Mononuclear cell (primary cell): ENCODE measurements at regions not wholly inside any gene's neighbourhood (a gene's known extent, or its start where the extent isn't known, plus 50 kb on each side); places are given as distances from the start of the nearest gene placed in this dataset.
"Not testable (repeated sequence)": the region's sequence is repeated elsewhere in the genome, so short reads cannot be mapped to it uniquely, and the experiment has no call there.

Source experiments
- H3K27me3 ChIP-seq: 2 replicates; pipeline ENCODE4 v1.6.0; 2011; ENCODE audit warnings: low read length, control low read depth; ENCODE audit not compliant: insufficient read depth
- H3K4me1 ChIP-seq: 2 replicates; pipeline ENCODE4 v1.5.1; 2011; ENCODE audit warnings: mild to moderate bottlenecking, low read length, control low read depth; ENCODE audit not compliant: insufficient read depth
- H3K4me3 ChIP-seq: 2 replicates; pipeline ENCODE4 v1.5.1; 2011; ENCODE audit warnings: mild to moderate bottlenecking, low read length, moderate library complexity
- H3K9me3 ChIP-seq: 2 replicates; pipeline ENCODE4 v1.5.1; 2011; ENCODE audit warnings: low read depth, mild to moderate bottlenecking, control low read depth, low read length

GRCh38 chr6:43886067-43886461 lies 116.1 kb downstream of the VEGFA start:
- no peaks in the 10 kb centered on the region for H3K27me3 ChIP-seq
- no peaks in the 10 kb centered on the region for H3K9me3 ChIP-seq
- peaks cover 20% of the 10 kb centered on the region for H3K4me1 ChIP-seq
- no peak overlapping the region for H3K4me3 ChIP-seq

DNA sequence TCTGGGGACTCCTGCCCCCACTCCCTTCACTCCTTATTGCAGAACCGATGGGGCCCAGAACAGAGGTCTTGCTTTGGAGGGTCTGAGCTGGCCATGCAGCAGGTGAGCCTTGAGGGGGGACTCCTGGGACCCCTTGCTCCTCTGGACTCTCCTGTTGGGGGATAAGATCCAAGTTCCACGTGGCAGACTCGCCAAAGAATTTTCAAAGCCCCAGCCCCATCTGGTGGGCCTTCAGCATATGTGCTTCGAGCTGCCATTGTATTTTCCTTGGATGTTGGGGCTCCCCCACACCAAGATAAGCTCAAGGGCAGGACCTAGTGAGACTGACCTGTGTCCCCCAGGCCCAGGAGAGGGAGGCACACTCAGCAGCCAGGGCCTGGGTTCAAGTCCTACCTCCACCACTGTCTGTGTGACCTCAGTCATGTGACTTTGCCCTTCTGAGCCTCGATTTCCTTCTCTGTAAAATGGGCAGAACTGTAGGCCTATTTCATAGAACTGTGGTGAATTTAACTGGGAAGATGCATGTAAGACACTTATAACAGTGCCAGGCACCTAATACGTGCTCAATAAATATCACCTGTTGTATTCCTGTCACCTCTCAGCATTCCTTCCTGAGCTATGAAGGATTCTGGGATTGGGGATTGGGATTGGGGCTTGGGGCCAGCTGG lies 115.5 kb downstream of the VEGFA start:
- H3K9me3 ChIP-seq = no peaks in the 10 kb centered on the region
- H3K27me3 ChIP-seq = no peaks in the 10 kb centered on the region
- H3K4me3 ChIP-seq = no peak overlapping the region
- peaks cover 20% of the 10 kb centered on the region for H3K4me1 ChIP-seq

GRCh38 chr6:43884652-43885022 lies 114.6 kb downstream of the VEGFA start:
- Histone ChIP-seq H3K9me3 (no peaks in the 10 kb centered on the region), H3K27me3 (no peaks in the 10 kb centered on the region), H3K4me3 (no peak overlapping the region), H3K4me1 (peaks cover 20% of the 10 kb centered on the region)

GRCh38 chr6:43883847-43884651 lies 114.0 kb downstream of the VEGFA start:
- peaks cover 20% of the 10 kb centered on the region for H3K4me1 ChIP-seq
- no peak overlapping the region for H3K4me3 ChIP-seq
- no peaks in the 10 kb centered on the region for H3K27me3 ChIP-seq
- H3K9me3 ChIP-seq = no peaks in the 10 kb centered on the region

DNA sequence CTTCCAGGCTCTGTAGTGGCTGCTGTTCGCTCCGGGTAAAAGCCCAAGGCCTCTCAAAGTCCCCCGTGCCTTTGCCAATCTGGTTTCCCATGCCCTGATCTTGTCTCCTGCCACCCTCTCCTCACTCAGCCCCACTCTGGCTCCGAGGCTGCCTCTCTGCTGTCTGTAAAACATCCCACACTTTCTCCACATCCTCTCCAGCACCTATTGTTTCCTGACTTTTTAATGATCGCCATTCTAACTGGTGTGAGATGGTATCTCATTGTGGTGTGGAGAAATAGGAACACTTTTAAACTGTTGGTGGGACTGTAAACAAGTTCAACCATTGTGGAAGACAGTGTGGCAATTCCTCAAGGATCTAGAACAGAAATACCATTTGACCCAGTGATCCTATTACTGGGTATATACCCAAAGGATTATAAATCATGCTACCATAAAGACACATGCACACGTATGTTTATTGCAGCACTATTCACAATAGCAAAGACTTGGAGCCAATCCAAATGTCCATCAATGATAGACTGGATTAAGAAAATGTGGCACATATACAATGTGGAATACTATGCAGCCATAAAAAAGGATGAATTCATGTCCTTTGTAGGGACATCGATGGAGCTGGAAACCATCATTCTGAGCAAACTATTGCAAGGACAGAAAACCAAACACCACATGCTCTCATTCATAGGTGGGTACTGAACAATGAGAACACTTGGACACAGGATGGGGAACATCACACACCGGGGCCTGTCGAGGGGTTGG lies 112.9 kb downstream of the VEGFA start:
- peaks cover 20% of the 10 kb centered on the region for H3K4me1 ChIP-seq
- not testable (repeated sequence) for H3K4me3 ChIP-seq

GRCh38 chr6:43880236-43881137 lies 110.5 kb downstream of the VEGFA start:
- Histone ChIP-seq H3K9me3 (no peaks in the 10 kb centered on the region), H3K4me1 (peaks cover 20% of the 10 kb centered on the region), H3K4me3 (no peak overlapping the region), H3K27me3 (no peaks in the 10 kb centered on the region)

More for the DNA sequence above, 112.9 kb downstream of the VEGFA start:
- H3K27me3 ChIP-seq, H3K9me3 ChIP-seq: not testable (repeated sequence)

DNA sequence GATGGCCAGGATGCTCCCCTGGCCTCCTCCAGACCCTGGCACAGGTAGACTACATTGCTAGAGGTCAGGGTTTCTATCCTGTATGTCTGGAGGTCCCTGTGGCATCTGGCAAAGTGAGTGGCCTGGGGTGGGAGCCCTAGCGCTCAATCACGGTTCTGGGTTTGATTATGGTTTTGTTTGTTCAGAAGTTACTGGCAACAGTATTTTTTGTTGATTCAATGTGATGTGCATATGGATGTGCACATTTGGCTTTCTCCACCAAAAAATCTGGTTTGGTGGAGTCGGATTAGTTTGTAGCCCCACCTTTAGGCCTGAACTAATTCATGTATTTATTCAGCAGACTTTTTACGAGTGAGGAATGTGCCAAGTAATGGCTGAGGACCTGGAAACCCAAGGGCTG lies 109.7 kb downstream of the VEGFA start:
- H3K9me3 ChIP-seq = no peaks in the 10 kb centered on the region
- peaks cover 14% of the 10 kb centered on the region for H3K4me1 ChIP-seq
- H3K4me3 ChIP-seq = no peak overlapping the region
- no peaks in the 10 kb centered on the region for H3K27me3 ChIP-seq

DNA sequence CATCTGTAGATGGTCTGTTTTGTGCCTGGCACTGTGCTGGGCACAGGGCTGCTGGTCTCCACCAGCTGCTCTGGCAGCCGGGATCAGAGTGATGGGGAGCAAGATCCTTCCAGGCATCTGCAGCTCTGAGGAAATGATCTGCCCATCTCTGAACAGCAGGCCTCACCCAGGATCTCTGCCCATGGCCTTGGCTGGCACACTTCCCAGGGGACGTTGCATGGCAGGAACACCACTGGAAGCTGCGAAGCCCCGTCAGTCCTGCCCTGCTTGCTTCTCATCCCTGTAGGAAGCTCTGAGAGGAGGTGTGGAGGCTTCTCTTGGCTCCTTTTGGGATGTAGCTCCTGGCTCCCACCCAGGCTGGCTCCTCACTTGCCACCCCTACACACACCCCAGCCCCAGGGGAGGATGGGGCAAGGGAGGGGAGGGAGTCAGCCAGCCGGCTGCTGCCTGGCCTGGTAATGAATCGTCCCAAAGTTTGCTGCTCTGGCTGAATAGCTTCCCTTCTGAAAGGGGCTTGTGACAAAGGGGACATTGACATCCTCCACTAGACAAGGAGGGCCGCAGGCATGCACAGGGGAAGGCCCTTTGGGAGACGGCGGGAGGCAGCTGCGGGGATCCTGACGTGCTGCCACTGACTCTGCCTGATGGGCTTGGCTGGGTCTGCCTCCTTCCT lies 108.9 kb downstream of the VEGFA start:
- Histone ChIP-seq H3K4me3 (no peak overlapping the region), H3K9me3 (no peaks in the 10 kb centered on the region), H3K4me1 (peaks cover 7% of the 10 kb centered on the region), H3K27me3 (no peaks in the 10 kb centered on the region)

- no peaks in the 10 kb centered on the region for H3K4me1 ChIP-seq
- H3K9me3 ChIP-seq = no peaks in the 10 kb centered on the region
- H3K4me3 ChIP-seq = no peak overlapping the region
- H3K27me3 ChIP-seq = no peaks in the 10 kb centered on the region
Observed at GRCh38 chr6:43878127-43878634, 108.2 kb downstream of the VEGFA start.

- H3K9me3 ChIP-seq = no peaks in the 10 kb centered on the region
- no peaks in the 10 kb centered on the region for H3K4me1 ChIP-seq
Observed at GRCh38 chr6:43877463-43878126, 107.6 kb downstream of the VEGFA start.

DNA sequence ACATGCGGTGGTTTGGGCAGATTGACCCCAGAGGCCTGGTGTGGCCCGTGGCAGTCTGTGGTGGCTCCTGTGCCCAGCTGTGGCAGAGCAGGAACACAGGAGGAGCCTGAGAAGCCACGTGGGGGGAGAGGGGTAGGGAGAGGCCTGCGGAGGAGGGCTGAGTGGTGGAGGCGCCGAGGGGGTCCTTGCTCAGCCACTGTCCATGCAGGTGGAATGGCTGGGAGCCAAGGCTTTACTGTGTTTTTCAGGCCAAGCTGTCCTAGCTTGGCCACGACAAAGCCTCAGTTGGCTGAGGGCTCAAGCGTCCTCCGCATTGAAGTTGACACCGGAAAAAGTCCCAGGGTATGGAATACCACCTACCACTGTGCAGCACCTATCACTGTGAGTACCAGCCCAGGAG lies 107.0 kb downstream of the VEGFA start:
- Histone ChIP-seq H3K4me1 (no peaks in the 10 kb centered on the region), H3K9me3 (no peaks in the 10 kb centered on the region), H3K27me3 (no peaks in the 10 kb centered on the region), H3K4me3 (no peak overlapping the region)

More at GRCh38 chr6:43877463-43878126, 107.6 kb downstream of the VEGFA start:
- Histone ChIP-seq H3K27me3 (no peaks in the 10 kb centered on the region), H3K4me3 (no peak overlapping the region)

GRCh38 chr6:43876602-43877001 lies 106.6 kb downstream of the VEGFA start:
- no peaks in the 10 kb centered on the region for H3K4me1 ChIP-seq
- H3K4me3 ChIP-seq = no peak overlapping the region
- H3K9me3 ChIP-seq = no peaks in the 10 kb centered on the region
- no peaks in the 10 kb centered on the region for H3K27me3 ChIP-seq

DNA sequence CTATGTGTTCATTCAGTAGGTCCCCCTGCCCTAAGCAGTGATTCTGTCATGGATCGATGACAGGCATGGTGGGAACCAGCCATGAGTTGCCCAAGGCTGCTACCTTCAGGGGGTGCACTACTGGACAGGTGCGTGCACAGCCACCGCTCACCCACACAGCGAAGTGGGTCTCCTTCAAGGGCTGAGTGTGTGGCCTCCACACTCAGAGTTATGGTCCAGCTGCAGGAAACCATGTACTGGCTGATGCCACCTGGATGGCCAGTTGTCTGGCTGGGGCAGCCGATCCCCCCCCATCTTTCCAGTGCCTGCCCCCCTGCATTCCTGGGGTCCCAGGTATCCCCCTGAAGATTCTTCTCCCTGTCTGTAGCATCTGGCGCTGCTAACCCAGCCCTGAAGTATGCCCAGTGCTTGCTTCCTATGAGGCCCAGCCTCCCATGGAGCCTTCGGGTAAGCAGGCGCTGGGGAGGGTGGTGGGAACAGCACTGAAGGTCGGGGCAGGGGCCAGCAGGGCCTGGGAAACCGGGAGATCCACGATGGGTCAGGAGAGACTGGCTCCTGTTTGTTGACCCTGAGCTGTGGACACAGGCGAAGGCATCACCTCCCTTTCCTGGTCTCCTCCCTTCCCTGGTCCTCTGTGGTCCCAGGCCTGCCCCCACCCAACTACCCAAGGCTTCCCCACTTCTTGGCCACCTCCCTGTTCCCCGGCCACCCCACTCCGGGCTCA lies 106.0 kb downstream of the VEGFA start:
- no peak overlapping the region for H3K4me3 ChIP-seq
- H3K27me3 ChIP-seq = no peaks in the 10 kb centered on the region
- no peaks in the 10 kb centered on the region for H3K9me3 ChIP-seq
- H3K4me1 ChIP-seq = no peaks in the 10 kb centered on the region
